ENCODE measurements at regions not wholly inside any gene's neighbourhood (a gene's known extent, or its start where the extent isn't known, plus 50 kb on each side); places are given as distances from the start of the nearest gene placed in this dataset.

DNA sequence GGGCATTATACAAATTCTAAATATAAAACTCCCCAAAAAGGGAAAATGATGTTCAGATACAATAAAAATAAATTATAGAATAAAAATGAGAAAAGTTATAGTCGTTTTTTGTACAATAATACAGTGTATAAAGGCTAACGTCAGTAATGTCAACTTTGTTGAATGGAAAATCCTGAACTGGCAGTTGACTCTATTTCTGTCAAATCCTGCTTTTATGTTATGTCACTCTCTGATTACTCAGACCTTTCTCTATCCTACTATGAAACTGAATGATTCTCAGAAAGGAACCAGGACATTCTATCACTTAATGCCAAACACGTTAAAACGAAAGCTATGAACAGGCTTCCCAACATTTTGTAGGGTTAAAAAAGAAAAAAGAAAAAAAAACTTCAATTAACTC lies 636.4 kb downstream of the USP25 start:
- Histone ChIP-seq H3K4me3 (no peak overlapping the region), H3K9me3 (ENCODE audit: low read depth) (no peaks in the 10 kb centered on the region), H3K27ac (no peak overlapping the region), H3F3A (ENCODE audit: insufficient read depth) (no peaks in the 10 kb centered on the region), H2AFZ (no peak overlapping the region), H3K4me1 (ENCODE audit: insufficient read depth) (no peaks in the 10 kb centered on the region), H3K27me3 (replicated peaks; ENCODE audit: insufficient read depth) (no peaks in the 10 kb centered on the region), H3K4me2 (ENCODE audit: unreplicated experiment) (no peak overlapping the region), H3K79me2 (ENCODE audit: insufficient read depth) (peaks cover 15% of the 10 kb centered on the region), H3K9me2 (ENCODE audit: insufficient read depth) (no peaks in the 10 kb centered on the region), H3K36me3 (ENCODE audit: low read depth) (no peaks in the 10 kb centered on the region), H3K9ac (no peak overlapping the region), H4K20me1 (ENCODE audit: insufficient read depth) (no peaks in the 10 kb centered on the region)
- no peak for TF ChIP-seq EZH2 (IDR thresholded peaks at IDR 0.05; ENCODE audit: insufficient read depth, poor library complexity, severe bottlenecking)
- no peak for TF ChIP-seq EZH2phosphoT487 (IDR thresholded peaks at IDR 0.05; ENCODE audit: insufficient read depth, low read depth)
- DNase-seq, result no peak
- in situ Hi-C loops (cut with MboI), result no loop called here
- WGBS, 2 experiments (ENCODE audit: low coverage in 1 of 2, low lambda C conversion rate in 2 of 2, missing lambda C conversion rate in 2 of 2), result 75 to 77% methylated on average over 4 of the region's 4 CpGs

DNA sequence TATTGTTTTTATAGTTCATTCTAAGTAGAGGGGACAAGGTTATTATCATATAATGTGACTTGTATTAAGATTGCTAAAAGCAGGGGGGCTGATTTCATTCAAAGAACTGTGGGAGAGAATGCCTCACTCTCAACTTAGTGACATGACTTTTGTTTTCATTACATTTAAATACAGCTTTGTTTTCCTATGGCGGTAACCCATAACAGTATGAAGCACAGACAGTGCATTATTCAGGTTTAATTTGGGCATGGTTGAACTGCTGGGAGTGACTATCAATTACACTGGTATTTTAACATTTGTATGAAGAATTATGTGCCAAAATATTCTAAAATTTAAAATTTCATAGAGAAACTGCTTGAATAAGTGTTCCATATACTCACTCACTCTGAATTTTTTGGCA lies 637.3 kb downstream of the USP25 start:
- in situ Hi-C loops (cut with MboI), result no loop called here

GRCh38 chr21:16370186-16370585 lies 640.4 kb downstream of the USP25 start:
- WGBS, 2 experiments (ENCODE audit: low coverage in 1 of 2, low lambda C conversion rate in 2 of 2, missing lambda C conversion rate in 2 of 2), result 94 to 98% methylated on average over 10 of the region's 10 CpGs
- Histone ChIP-seq H3K79me2 (ENCODE audit: insufficient read depth) (peaks cover 15% of the 10 kb centered on the region), H3K4me2 (ENCODE audit: unreplicated experiment) (no peak overlapping the region), H3K27ac (no peak overlapping the region), H3K27me3 (replicated peaks; ENCODE audit: insufficient read depth) (no peaks in the 10 kb centered on the region), H2AFZ (no peak overlapping the region), H3K9me2 (ENCODE audit: insufficient read depth) (no peaks in the 10 kb centered on the region), H3K4me3 (no peak overlapping the region), H3K9me3 (ENCODE audit: low read depth) (no peaks in the 10 kb centered on the region), H3K9ac (no peak overlapping the region), H3K4me1 (ENCODE audit: insufficient read depth) (no peaks in the 10 kb centered on the region), H4K20me1 (ENCODE audit: insufficient read depth) (no peaks in the 10 kb centered on the region), H3F3A (ENCODE audit: insufficient read depth) (no peaks in the 10 kb centered on the region), H3K36me3 (ENCODE audit: low read depth) (no peaks in the 10 kb centered on the region)
- no peak for DNase-seq
- in situ Hi-C loops (cut with MboI), result no loop called here
- TF ChIP-seq EZH2 (IDR thresholded peaks at IDR 0.05; ENCODE audit: insufficient read depth, poor library complexity, severe bottlenecking) (no peak), EZH2phosphoT487 (IDR thresholded peaks at IDR 0.05; ENCODE audit: insufficient read depth, low read depth) (no peak)

More for the DNA sequence above, 637.3 kb downstream of the USP25 start:
- H4K20me1 ChIP-seq (ENCODE audit: insufficient read depth), result no peaks in the 10 kb centered on the region
- no peaks in the 10 kb centered on the region for H3K9me3 ChIP-seq (ENCODE audit: low read depth)
- no peaks in the 10 kb centered on the region for H3K4me1 ChIP-seq (ENCODE audit: insufficient read depth)
- no peak overlapping the region for H3K4me2 ChIP-seq (ENCODE audit: unreplicated experiment)
- H3K79me2 ChIP-seq (ENCODE audit: insufficient read depth), result peaks cover 15% of the 10 kb centered on the region
- H3K9ac ChIP-seq, result no peak overlapping the region
- 92 to 96% methylated on average over 1 of the region's 1 CpG for WGBS, 2 experiments (ENCODE audit: low coverage in 1 of 2, low lambda C conversion rate in 2 of 2, missing lambda C conversion rate in 2 of 2)
- H3K36me3 ChIP-seq (ENCODE audit: low read depth), result no peaks in the 10 kb centered on the region
- H2AFZ ChIP-seq, result no peak overlapping the region
- no peaks in the 10 kb centered on the region for H3K9me2 ChIP-seq (ENCODE audit: insufficient read depth)
- no peak for TF ChIP-seq EZH2phosphoT487 (IDR thresholded peaks at IDR 0.05; ENCODE audit: insufficient read depth, low read depth)
- TF ChIP-seq EZH2 (IDR thresholded peaks at IDR 0.05; ENCODE audit: insufficient read depth, poor library complexity, severe bottlenecking), result no peak
- no peak overlapping the region for H3K27ac ChIP-seq
- H3K27me3 ChIP-seq (replicated peaks; ENCODE audit: insufficient read depth), result no peaks in the 10 kb centered on the region
- H3F3A ChIP-seq (ENCODE audit: insufficient read depth), result no peaks in the 10 kb centered on the region
- H3K4me3 ChIP-seq, result no peak overlapping the region
- no peak for DNase-seq

- TF ChIP-seq EZH2phosphoT487 (IDR thresholded peaks at IDR 0.05; ENCODE audit: insufficient read depth, low read depth), result no peak
- TF ChIP-seq EZH2 (IDR thresholded peaks at IDR 0.05; ENCODE audit: insufficient read depth, poor library complexity, severe bottlenecking), result no peak
- no peak overlapping the region for H2AFZ ChIP-seq
- H4K20me1 ChIP-seq (ENCODE audit: insufficient read depth), result no peaks in the 10 kb centered on the region
- no peak overlapping the region for H3K27ac ChIP-seq
- H3K27me3 ChIP-seq (replicated peaks; ENCODE audit: insufficient read depth), result no peaks in the 10 kb centered on the region
- in situ Hi-C loops (cut with MboI), result no loop called here
- H3F3A ChIP-seq (ENCODE audit: insufficient read depth), result 0 out of 2 replicates have a peak, but pooled peaks cover 3% of the 10 kb centered on the region
- H3K79me2 ChIP-seq (ENCODE audit: insufficient read depth), result 0 out of 2 replicates have a peak, but pooled peaks cover 5% of the 10 kb centered on the region
- H3K9me3 ChIP-seq (ENCODE audit: low read depth), result no peaks in the 10 kb centered on the region
- no peak overlapping the region for H3K4me3 ChIP-seq
- no peaks in the 10 kb centered on the region for H3K36me3 ChIP-seq (ENCODE audit: low read depth)
- no peak overlapping the region for H3K4me2 ChIP-seq (ENCODE audit: unreplicated experiment)
- DNase-seq, result no peak
- H3K9me2 ChIP-seq (ENCODE audit: insufficient read depth), result no peaks in the 10 kb centered on the region
- no peak overlapping the region for H3K9ac ChIP-seq
- H3K4me1 ChIP-seq (ENCODE audit: insufficient read depth), result no peaks in the 10 kb centered on the region
These were observed 642.8 kb downstream of the USP25 start for GRCh38 chr21:16372586-16372985.

DNA sequence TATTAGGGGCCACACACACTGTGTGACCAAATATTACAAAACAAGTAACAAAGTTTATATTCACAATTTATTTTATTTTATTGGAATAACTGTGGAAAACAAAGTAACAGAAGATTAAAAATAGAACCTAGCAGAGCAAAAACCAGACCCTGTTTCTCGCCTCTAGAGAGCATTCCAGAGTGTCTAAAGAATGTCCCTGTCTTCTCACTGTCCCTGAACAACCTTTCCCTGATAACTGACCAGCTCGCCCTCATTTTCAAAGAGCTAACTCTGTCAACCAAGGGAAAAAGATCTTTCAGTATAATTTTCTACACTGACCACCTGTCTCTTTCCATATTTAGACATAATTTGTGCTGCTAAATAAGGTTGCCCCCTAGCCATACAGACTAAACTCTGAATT lies 646.9 kb downstream of the USP25 start:
- H3K4me3 ChIP-seq, result no peak overlapping the region
- no peak overlapping the region for H3K4me2 ChIP-seq (ENCODE audit: unreplicated experiment)
- 85 to 86% methylated on average over 2 of the region's 2 CpGs for WGBS, 2 experiments (ENCODE audit: low coverage in 1 of 2, low lambda C conversion rate in 2 of 2, missing lambda C conversion rate in 2 of 2)
- H4K20me1 ChIP-seq (ENCODE audit: insufficient read depth), result no peaks in the 10 kb centered on the region
- peaks cover 2% of the 10 kb centered on the region for H3K4me1 ChIP-seq (ENCODE audit: insufficient read depth)
- H3K9ac ChIP-seq, result no peak overlapping the region
- no peak overlapping the region for H2AFZ ChIP-seq
- peaks cover 15% of the 10 kb centered on the region; the same call in 1 of the 2 replicates for H3K79me2 ChIP-seq (ENCODE audit: insufficient read depth)
- H3F3A ChIP-seq (ENCODE audit: insufficient read depth), result 0 out of 2 replicates have a peak, but pooled peaks cover 5% of the 10 kb centered on the region
- H3K27me3 ChIP-seq (replicated peaks; ENCODE audit: insufficient read depth), result no peaks in the 10 kb centered on the region
- no peaks in the 10 kb centered on the region; the same call in 1 of the 2 replicates for H3K9me2 ChIP-seq (ENCODE audit: insufficient read depth)
- in situ Hi-C loops (cut with MboI), result no loop called here
- no peaks in the 10 kb centered on the region for H3K9me3 ChIP-seq (ENCODE audit: low read depth)
- H3K36me3 ChIP-seq (ENCODE audit: low read depth), result no peaks in the 10 kb centered on the region
- H3K27ac ChIP-seq, result no peak overlapping the region
- TF ChIP-seq EZH2phosphoT487 (IDR thresholded peaks at IDR 0.05; ENCODE audit: insufficient read depth, low read depth) (no peak), EZH2 (IDR thresholded peaks at IDR 0.05; ENCODE audit: insufficient read depth, poor library complexity, severe bottlenecking) (no peak)
- DNase-seq, result no peak

All from GM23248 (cell line).